HEK293T (cell line): ENCODE measurements at regions not wholly inside any gene's neighbourhood (a gene's known extent, or its start where the extent isn't known, plus 50 kb on each side); places are given as distances from the start of the nearest gene placed in this dataset.

Experiments used
- CTCF ChIA-PET: fragments of 350-600 bp; formaldehyde crosslinking; extraction: SDS; loops from one replicate; lab custom pipeline; 2021; ENCODE audit warnings: antibody characterized with exemption, inconsistent platforms; lab: Yijun Ruan, JAX
- POLR2A ChIA-PET: fragments of 350-600 bp; formaldehyde crosslinking; extraction: SDS; loops from one replicate; lab custom pipeline; 2020; ENCODE audit warnings: antibody characterized with exemption, inconsistent platforms; lab: Yijun Ruan, JAX
- DNase-seq: peaks from one replicate; pipeline ENCODE4 v3.0.0; 2012; ENCODE audit warnings: mixed read lengths; ENCODE audit errors: extremely low spot score
- ARNT ChIP-seq: fragments of 450-650 bp; IDR thresholded peaks from 2 replicates; pipeline ENCODE4 v1.6.1; 2017; ENCODE audit warnings: mild to moderate bottlenecking
- BHLHE40 ChIP-seq: fragments of 450-650 bp; IDR thresholded peaks from 2 replicates; pipeline ENCODE4 v1.6.1; 2016; ENCODE audit warnings: mild to moderate bottlenecking, moderate library complexity, borderline replicate concordance
- CTBP1 ChIP-seq: fragments of 450-650 bp; IDR thresholded peaks from 2 replicates; pipeline ENCODE4 v1.6.1; 2016; ENCODE audit warnings: borderline replicate concordance
- ELF4 ChIP-seq: fragments of 450-650 bp; IDR thresholded peaks from 2 replicates; pipeline ENCODE4 v1.6.1; 2017; ENCODE audit warnings: antibody characterized with exemption
- FOXA1 ChIP-seq: fragments of 450-650 bp; IDR thresholded peaks from 2 replicates; pipeline ENCODE4 v1.6.1; 2016; ENCODE audit warnings: mild to moderate bottlenecking
- FOXK2 ChIP-seq: fragments of 450-650 bp; IDR thresholded peaks from 2 replicates; pipeline ENCODE4 v1.6.1; 2016; ENCODE audit warnings: mild to moderate bottlenecking
- FOXM1 ChIP-seq: fragments of 450-650 bp; IDR thresholded peaks from 2 replicates; pipeline ENCODE4 v1.6.1; 2017; ENCODE audit warnings: mild to moderate bottlenecking, borderline replicate concordance
- HDGF ChIP-seq: fragments of 450-650 bp; IDR thresholded peaks from 2 replicates; pipeline ENCODE4 v1.6.1; 2017; ENCODE audit warnings: antibody characterized with exemption, borderline replicate concordance
- L3MBTL2 ChIP-seq: fragments of 450-650 bp; conservative IDR thresholded peaks from 2 replicates; pipeline ENCODE4 v1.6.1; 2016; ENCODE audit warnings: mild to moderate bottlenecking
- LEF1 ChIP-seq: fragments of 450-650 bp; IDR thresholded peaks from 2 replicates; pipeline ENCODE4 v1.6.1; 2017; ENCODE audit warnings: mild to moderate bottlenecking, borderline replicate concordance
- NFRKB ChIP-seq: fragments of 450-650 bp; IDR thresholded peaks from 2 replicates; pipeline ENCODE4 v1.6.1; 2016; ENCODE audit warnings: mild to moderate bottlenecking, moderate library complexity
- PKNOX1 ChIP-seq: fragments of 450-650 bp; IDR thresholded peaks from 2 replicates; pipeline ENCODE4 v1.6.1; 2016
- SP1 ChIP-seq: fragments of 450-650 bp; IDR thresholded peaks from 2 replicates; pipeline ENCODE4 v1.6.1; 2017
- SUZ12 ChIP-seq: fragments of 450-650 bp; IDR thresholded peaks from 2 replicates; pipeline ENCODE4 v1.6.1; 2016; ENCODE audit warnings: mild to moderate bottlenecking
- TARDBP ChIP-seq: fragments of 450-650 bp; IDR thresholded peaks from 2 replicates; pipeline ENCODE4 v1.6.1; 2016

- ChIA-PET POLR2A (no interaction called here), CTCF (no interaction called here)
- TF ChIP-seq PKNOX1: no peak
- no peak for TF ChIP-seq CTBP1
- TF ChIP-seq FOXK2: no peak
- TF ChIP-seq SP1: no peak
- TF ChIP-seq FOXA1: no peak
- no peak for TF ChIP-seq BHLHE40
- no peak for TF ChIP-seq NFRKB
- no peak for DNase-seq
These were observed 134.0 kb downstream of the FOXL1 start for GRCh38 chr16:86712158-86713009.

- POLR2A ChIA-PET: no interaction called here
- no peak for TF ChIP-seq L3MBTL2
- no peak for TF ChIP-seq LEF1
- CTCF ChIA-PET: no interaction called here
- no peak for DNase-seq
These were observed 134.8 kb downstream of the FOXL1 start for GRCh38 chr16:86713021-86713631.

GRCh38 chr16:86714166-86714565 lies 135.8 kb downstream of the FOXL1 start:
- TF ChIP-seq TARDBP (no peak), L3MBTL2 (no peak), SUZ12 (no peak)
- ChIA-PET POLR2A (no interaction called here), CTCF (no interaction called here)
- no peak for DNase-seq

- ChIA-PET POLR2A (no interaction called here), CTCF (no interaction called here)
- no peak for TF ChIP-seq ELF4
- no peak for TF ChIP-seq BHLHE40
- TF ChIP-seq FOXA1: no peak
- no peak for TF ChIP-seq PKNOX1
- no peak for TF ChIP-seq FOXK2
- TF ChIP-seq CTBP1: no peak
- no peak for TF ChIP-seq SUZ12
- TF ChIP-seq HDGF: no peak
- no peak for TF ChIP-seq LEF1
- no peak for TF ChIP-seq FOXM1
- no peak for TF ChIP-seq NFRKB
- TF ChIP-seq L3MBTL2: no peak
- DNase-seq: no peak
These were observed 138.3 kb downstream of the FOXL1 start for GRCh38 chr16:86716649-86717048.

GRCh38 chr16:86718118-86718517 lies 139.8 kb downstream of the FOXL1 start:
- ChIA-PET CTCF (no interaction called here), POLR2A (no interaction called here)
- DNase-seq: no peak
- TF ChIP-seq FOXM1 (no peak), PKNOX1 (no peak), FOXK2 (no peak), CTBP1 (no peak), NFRKB (no peak), LEF1 (no peak), TARDBP (no peak)

GRCh38 chr16:86722970-86723369 lies 144.6 kb downstream of the FOXL1 start:
- ChIA-PET POLR2A (no interaction called here), CTCF (no interaction called here)
- no peak for DNase-seq
- no peak for TF ChIP-seq FOXK2
- no peak for TF ChIP-seq LEF1
- TF ChIP-seq ARNT: no peak
- TF ChIP-seq SUZ12: no peak
- no peak for TF ChIP-seq HDGF
- TF ChIP-seq PKNOX1: no peak
- no peak for TF ChIP-seq ELF4
- no peak for TF ChIP-seq FOXA1
- no peak for TF ChIP-seq TARDBP
- TF ChIP-seq L3MBTL2: no peak
- no peak for TF ChIP-seq FOXM1
